HCT116 (cell line): ENCODE measurements at regions not wholly inside any gene's neighbourhood (a gene's known extent, or its start where the extent isn't known, plus 50 kb on each side); places are given as distances from the start of the nearest gene placed in this dataset.

Experiments used
- CTCF ChIP-seq, 3 experiments: fragments of 200-600 bp in 1 of 3; sonication (generic) in 1 of 3; IDR thresholded peaks in 2 of 3; conservative IDR thresholded peaks in 1 of 3; 2 replicates each; pipeline ENCODE4 v1.5.1; 2012 to 2017; ENCODE audit warnings: low read depth in 2 of 3, low read length in 2 of 3, antibody characterized with exemption in 1 of 3, borderline replicate concordance in 1 of 3, control low read depth in 1 of 3, mild to moderate bottlenecking in 1 of 3, mixed read lengths in 1 of 3, mixed run types in 1 of 3, moderate library complexity in 1 of 3; ENCODE audit not compliant: insufficient read depth in 1 of 3
- ELF1 ChIP-seq: IDR thresholded peaks from 2 replicates; pipeline ENCODE4 v1.6.1; 2012; ENCODE audit warnings: low read depth, borderline replicate concordance
- EZH2 ChIP-seq: fragments of 200-600 bp; sonication (generic); IDR thresholded peaks from 2 replicates; pipeline ENCODE4 v1.6.1; 2017; ENCODE audit warnings: antibody characterized with exemption, mixed run types
- EZH2phosphoT487 ChIP-seq: fragments of 200-600 bp; IDR thresholded peaks from 2 replicates; pipeline ENCODE4 v1.6.1; 2018; ENCODE audit warnings: antibody characterized with exemption, borderline replicate concordance
- FOSL1 ChIP-seq: IDR thresholded peaks from 2 replicates; pipeline ENCODE4 v1.6.1; 2012; ENCODE audit warnings: low read depth
- REST ChIP-seq: IDR thresholded peaks from 2 replicates; pipeline ENCODE4 v1.6.1; 2012; ENCODE audit warnings: low read depth

DNA sequence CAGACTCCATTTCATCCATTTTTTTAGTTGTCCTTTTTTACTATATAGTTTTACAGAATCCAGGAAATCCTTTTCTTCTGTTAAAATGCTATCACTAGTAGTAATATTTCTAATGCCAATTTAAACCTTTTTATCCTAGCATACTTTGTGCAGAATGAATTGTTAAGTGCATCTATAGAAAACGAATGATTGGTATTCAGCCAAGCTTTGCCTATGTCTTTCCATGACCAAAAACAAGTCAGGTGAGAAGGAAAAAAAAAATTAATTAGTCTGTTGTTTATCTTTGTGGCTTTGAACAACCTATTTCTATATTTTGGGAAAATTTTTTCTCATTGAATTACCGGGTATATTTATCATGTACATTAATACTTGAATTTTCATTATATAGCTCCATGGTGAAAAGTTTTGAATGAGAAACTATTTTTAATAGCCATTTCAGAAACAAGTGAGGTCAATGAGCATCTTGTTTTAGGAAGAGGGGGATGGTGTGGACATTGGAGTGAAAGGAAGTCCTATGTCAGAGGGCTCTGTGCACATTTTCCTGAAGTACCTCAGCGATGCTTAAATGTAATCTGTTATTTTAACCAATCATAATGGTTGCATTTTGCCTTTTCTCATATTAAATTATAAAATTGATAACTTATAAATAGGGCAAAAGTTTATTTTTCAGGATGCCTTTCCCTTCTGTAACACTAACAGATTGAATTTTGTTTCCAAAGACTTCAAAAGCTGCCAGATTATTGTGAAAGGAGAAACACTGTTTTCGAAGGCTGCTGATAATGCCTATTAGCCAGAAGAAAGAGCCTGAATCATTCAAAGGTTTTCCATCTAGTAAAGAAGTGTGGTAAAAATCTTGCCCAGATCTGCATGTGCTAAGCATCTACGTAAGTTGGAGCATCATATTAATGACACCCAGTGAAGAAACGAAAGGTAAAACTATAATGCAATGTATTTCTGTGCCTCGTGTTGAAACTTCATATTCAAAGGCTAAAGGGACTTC lies 73.8 kb upstream of the S1PR1 start:
- TF ChIP-seq EZH2 = no peak
- TF ChIP-seq ELF1 = no peak
- TF ChIP-seq FOSL1 = no peak
- no peak for TF ChIP-seq CTCF (IDR thresholded peaks at IDR 0.05 in 2 of 3, conservative IDR thresholded peaks at IDR 0.05 in 1 of 3; ENCODE audit: borderline replicate concordance in 1 of 3, insufficient read depth in 1 of 3, low read depth in 2 of 3, low read length in 2 of 3)
- TF ChIP-seq REST = no peak
- TF ChIP-seq EZH2phosphoT487 = no peak
